ENCODE measurements at regions not wholly inside any gene's neighbourhood (a gene's known extent, or its start where the extent isn't known, plus 50 kb on each side); places are given as distances from the start of the nearest gene placed in this dataset.

- H3K4me3 Mint-ChIP-seq = no peak overlapping the region
- DNase-seq (ENCODE audit: low spot score) (no peak), ATAC-seq (no peak)
- H3K4me1 Mint-ChIP-seq (ENCODE audit: low read depth in 2 of 2) = no peaks in the 10 kb centered on the region
- no peaks in the 10 kb centered on the region for H3K9me3 Mint-ChIP-seq
- peaks cover 0 to 4% of the 10 kb centered on the region in 2 donors for H3K27me3 Mint-ChIP-seq
- H3K27ac Mint-ChIP-seq = no peak overlapping the region
- H3K36me3 Mint-ChIP-seq = no peaks in the 10 kb centered on the region
These were observed 53.3 kb upstream of the KY start for GRCh38 chr3:134704133-134704532.

- no peaks in the 10 kb centered on the region for H3K9me3 Mint-ChIP-seq
- DNase-seq (ENCODE audit: low spot score) = no peak
- H3K4me3 Mint-ChIP-seq = no peak overlapping the region
- H3K36me3 Mint-ChIP-seq = no peaks in the 10 kb centered on the region
- no peaks in the 10 kb centered on the region for H3K4me1 Mint-ChIP-seq (ENCODE audit: low read depth in 2 of 2)
- ATAC-seq = no peak
- H3K27ac Mint-ChIP-seq = no peak overlapping the region
- peaks cover 0 to 4% of the 10 kb centered on the region in 2 donors for H3K27me3 Mint-ChIP-seq
These were observed 53.7 kb upstream of the KY start for GRCh38 chr3:134704556-134704955.

- DNase-seq (ENCODE audit: low spot score) = no peak
- Mint-ChIP-seq H3K9me3 (no peaks in the 10 kb centered on the region), H3K4me3 (no peak overlapping the region), H3K36me3 (no peaks in the 10 kb centered on the region), H3K4me1 (ENCODE audit: low read depth in 2 of 2) (no peaks in the 10 kb centered on the region), H3K27me3 (no peaks in the 10 kb centered on the region), H3K27ac (no peak overlapping the region)
- ATAC-seq = no peak
These were observed 57.2 kb upstream of the KY start for GRCh38 chr3:134707908-134708597.

GRCh38 chr3:134708671-134709070, 57.8 kb upstream of the KY start:
- H3K27me3 Mint-ChIP-seq = no peaks in the 10 kb centered on the region
- ATAC-seq (no peak), DNase-seq (ENCODE audit: low spot score) (no peak)
- no peaks in the 10 kb centered on the region for H3K4me1 Mint-ChIP-seq (ENCODE audit: low read depth in 2 of 2)
- no peak overlapping the region for H3K4me3 Mint-ChIP-seq
- H3K27ac Mint-ChIP-seq = no peak overlapping the region
- H3K36me3 Mint-ChIP-seq = no peaks in the 10 kb centered on the region
- no peaks in the 10 kb centered on the region for H3K9me3 Mint-ChIP-seq

- Mint-ChIP-seq H3K27ac (no peak overlapping the region), H3K4me3 (no peak overlapping the region), H3K27me3 (no peaks in the 10 kb centered on the region), H3K9me3 (no peaks in the 10 kb centered on the region), H3K4me1 (ENCODE audit: low read depth in 2 of 2) (no peaks in the 10 kb centered on the region), H3K36me3 (no peaks in the 10 kb centered on the region)
- no peak for ATAC-seq
- DNase-seq (ENCODE audit: low spot score) = no peak
These were observed 58.3 kb upstream of the KY start for GRCh38 chr3:134709076-134709475.

GRCh38 chr3:134709561-134710312, 58.9 kb upstream of the KY start:
- no peaks in the 10 kb centered on the region for H3K36me3 Mint-ChIP-seq
- H3K27ac Mint-ChIP-seq = no peak overlapping the region
- H3K9me3 Mint-ChIP-seq = no peaks in the 10 kb centered on the region
- DNase-seq (ENCODE audit: low spot score) (no peak), ATAC-seq (no peak)
- H3K4me3 Mint-ChIP-seq = no peak overlapping the region
- H3K4me1 Mint-ChIP-seq (ENCODE audit: low read depth in 2 of 2) = no peaks in the 10 kb centered on the region
- H3K27me3 Mint-ChIP-seq = no peaks in the 10 kb centered on the region

- ATAC-seq (no peak), DNase-seq (ENCODE audit: low spot score) (no peak)
- Mint-ChIP-seq H3K4me1 (ENCODE audit: low read depth in 2 of 2) (no peaks in the 10 kb centered on the region), H3K4me3 (no peak overlapping the region), H3K9me3 (no peaks in the 10 kb centered on the region), H3K36me3 (no peaks in the 10 kb centered on the region), H3K27ac (no peak overlapping the region), H3K27me3 (no peaks in the 10 kb centered on the region)
These were observed 59.5 kb upstream of the KY start for GRCh38 chr3:134710313-134710680.

- H3K4me1 Mint-ChIP-seq (ENCODE audit: low read depth in 2 of 2) = no peaks in the 10 kb centered on the region
- H3K36me3 Mint-ChIP-seq = no peaks in the 10 kb centered on the region
- no peaks in the 10 kb centered on the region for H3K27me3 Mint-ChIP-seq
- ATAC-seq (no peak), DNase-seq (ENCODE audit: low spot score) (no peak)
- H3K4me3 Mint-ChIP-seq = no peak overlapping the region
- no peaks in the 10 kb centered on the region for H3K9me3 Mint-ChIP-seq
- no peak overlapping the region for H3K27ac Mint-ChIP-seq
These were observed 60.5 kb upstream of the KY start for GRCh38 chr3:134711284-134711683.

GRCh38 chr3:134713671-134714070, 62.8 kb upstream of the KY start:
- Mint-ChIP-seq H3K9me3 (no peaks in the 10 kb centered on the region), H3K4me3 (no peak overlapping the region), H3K27ac (no peak overlapping the region), H3K27me3 (no peaks in the 10 kb centered on the region), H3K4me1 (ENCODE audit: low read depth in 2 of 2) (no peaks in the 10 kb centered on the region), H3K36me3 (no peaks in the 10 kb centered on the region)
- DNase-seq (ENCODE audit: low spot score) = no peak
- ATAC-seq = no peak

- DNase-seq (ENCODE audit: low spot score) = no peak
- ATAC-seq = no peak
- H3K27me3 Mint-ChIP-seq = peaks cover 8 to 17% of the 10 kb centered on the region in 2 donors
- H3K36me3 Mint-ChIP-seq = no peaks in the 10 kb centered on the region
- H3K9me3 Mint-ChIP-seq = no peaks in the 10 kb centered on the region
- H3K4me3 Mint-ChIP-seq = no peak overlapping the region
- H3K4me1 Mint-ChIP-seq (ENCODE audit: low read depth in 2 of 2) = no peaks in the 10 kb centered on the region
- H3K27ac Mint-ChIP-seq = no peak overlapping the region
These were observed 67.9 kb upstream of the KY start for GRCh38 chr3:134718726-134719125.

GRCh38 chr3:134721214-134721613, 70.4 kb upstream of the KY start:
- no peak for ATAC-seq
- H3K9me3 Mint-ChIP-seq = no peaks in the 10 kb centered on the region
- no peak overlapping the region for H3K4me3 Mint-ChIP-seq
- H3K36me3 Mint-ChIP-seq = no peaks in the 10 kb centered on the region
- no peaks in the 10 kb centered on the region for H3K4me1 Mint-ChIP-seq (ENCODE audit: low read depth in 2 of 2)
- H3K27ac Mint-ChIP-seq = no peak overlapping the region
- DNase-seq (ENCODE audit: low spot score) = no peak
- peaks cover 8 to 17% of the 10 kb centered on the region in 2 donors for H3K27me3 Mint-ChIP-seq

GRCh38 chr3:134722969-134723368, 72.1 kb upstream of the EPHB1 start:
- no peaks in the 10 kb centered on the region for H3K4me1 Mint-ChIP-seq (ENCODE audit: low read depth in 2 of 2)

GRCh38 chr3:134729649-134730048, 65.4 kb upstream of the EPHB1 start:
- H3K27ac Mint-ChIP-seq = no peak overlapping the region
- no peaks in the 10 kb centered on the region for H3K4me1 Mint-ChIP-seq (ENCODE audit: low read depth in 2 of 2)
- no peaks in the 10 kb centered on the region for H3K36me3 Mint-ChIP-seq
- H3K27me3 Mint-ChIP-seq = peaks cover 16 to 19% of the 10 kb centered on the region in 2 donors
- DNase-seq (ENCODE audit: low spot score) (no peak), ATAC-seq (no peak)
- no peak overlapping the region for H3K4me3 Mint-ChIP-seq
- H3K9me3 Mint-ChIP-seq = no peaks in the 10 kb centered on the region

More at GRCh38 chr3:134722969-134723368, 72.1 kb upstream of the EPHB1 start:
- no peak for ATAC-seq
- no peak for DNase-seq (ENCODE audit: low spot score)
- no peak overlapping the region for H3K4me3 Mint-ChIP-seq
- peaks cover 11 to 17% of the 10 kb centered on the region in 2 donors for H3K27me3 Mint-ChIP-seq
- no peaks in the 10 kb centered on the region for H3K9me3 Mint-ChIP-seq
- no peaks in the 10 kb centered on the region for H3K36me3 Mint-ChIP-seq
- no peak overlapping the region for H3K27ac Mint-ChIP-seq

GRCh38 chr3:134737516-134737915, 57.5 kb upstream of the EPHB1 start:
- Mint-ChIP-seq H3K27me3 (peaks cover 5 to 6% of the 10 kb centered on the region in 2 donors), H3K27ac (no peak overlapping the region), H3K4me3 (no peak overlapping the region), H3K4me1 (ENCODE audit: low read depth in 2 of 2) (no peaks in the 10 kb centered on the region), H3K36me3 (no peaks in the 10 kb centered on the region), H3K9me3 (no peaks in the 10 kb centered on the region)
- DNase-seq (ENCODE audit: low spot score) (no peak), ATAC-seq (no peak)

Data from natural killer cell treated with Interleukin-12 subunit alpha and Interleukin-12 subunit beta and Interleukin-15 and Interleukin-18, amount 100 ng/mL, for 72 hours (primary cell).